Prostate gland (tissue), 2 donors: ENCODE measurements at regions not wholly inside any gene's neighbourhood (a gene's known extent, or its start where the extent isn't known, plus 50 kb on each side); places are given as distances from the start of the nearest gene placed in this dataset.

Experiments
- CTCF ChIP-seq, 4 experiments: fragments of 200-600 bp in 2 of 4; fragments of 450-650 bp in 2 of 4; sonication (generic) in 2 of 4; IDR thresholded peaks; 1 replicate in 3 of 4; 2 replicates in 1 of 4; pipeline ENCODE4 v1.5.1; 2016 to 2019; ENCODE audit warnings: antibody characterized with exemption in 4 of 4, mild to moderate bottlenecking in 2 of 4, moderate library complexity in 2 of 4
- POLR2AphosphoS5 ChIP-seq: sonication (generic); formaldehyde crosslinking; IDR thresholded peaks from one replicate; pipeline ENCODE4 v1.6.1; 2017; ENCODE audit warnings: antibody characterized with exemption

DNA sequence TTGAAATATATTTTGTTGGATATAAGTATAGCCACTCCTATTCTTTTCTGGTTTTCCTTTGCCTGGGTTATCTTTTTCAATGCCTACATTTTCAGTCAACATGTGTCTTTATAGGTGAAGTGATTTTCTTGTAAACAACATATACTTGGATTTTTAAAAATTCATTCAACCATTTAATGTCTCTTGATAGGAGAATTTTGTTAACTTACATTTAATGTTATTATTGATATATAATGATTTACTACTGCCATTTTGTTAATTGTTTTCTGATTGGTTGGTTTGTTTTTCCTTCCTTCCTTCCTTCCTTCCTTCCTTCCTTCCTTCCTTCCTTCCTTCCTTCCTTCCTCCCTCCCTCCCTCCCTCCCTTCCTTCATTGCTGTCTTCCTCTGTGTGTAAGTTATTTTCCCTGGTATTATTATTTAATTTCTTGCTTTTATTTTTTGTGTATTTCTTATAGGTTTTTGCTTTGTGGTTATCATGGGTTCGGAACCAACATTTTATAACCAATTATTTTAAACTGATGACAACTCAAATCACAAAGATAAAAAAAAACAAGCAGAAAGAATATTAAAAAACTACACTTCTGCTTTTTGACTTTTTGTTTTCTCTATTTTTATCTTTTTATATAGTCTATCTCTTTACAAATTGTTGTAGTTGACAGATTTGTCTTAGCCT lies 330.1 kb upstream of the GRID2 start:
- TF ChIP-seq POLR2AphosphoS5 (no peak), CTCF (IDR thresholded peaks at IDR 0.05) (no peak)
